ENCODE measurements at regions not wholly inside any gene's neighbourhood (a gene's known extent, or its start where the extent isn't known, plus 50 kb on each side); places are given as distances from the start of the nearest gene placed in this dataset.

- TF ChIP-seq, protein P1, sequence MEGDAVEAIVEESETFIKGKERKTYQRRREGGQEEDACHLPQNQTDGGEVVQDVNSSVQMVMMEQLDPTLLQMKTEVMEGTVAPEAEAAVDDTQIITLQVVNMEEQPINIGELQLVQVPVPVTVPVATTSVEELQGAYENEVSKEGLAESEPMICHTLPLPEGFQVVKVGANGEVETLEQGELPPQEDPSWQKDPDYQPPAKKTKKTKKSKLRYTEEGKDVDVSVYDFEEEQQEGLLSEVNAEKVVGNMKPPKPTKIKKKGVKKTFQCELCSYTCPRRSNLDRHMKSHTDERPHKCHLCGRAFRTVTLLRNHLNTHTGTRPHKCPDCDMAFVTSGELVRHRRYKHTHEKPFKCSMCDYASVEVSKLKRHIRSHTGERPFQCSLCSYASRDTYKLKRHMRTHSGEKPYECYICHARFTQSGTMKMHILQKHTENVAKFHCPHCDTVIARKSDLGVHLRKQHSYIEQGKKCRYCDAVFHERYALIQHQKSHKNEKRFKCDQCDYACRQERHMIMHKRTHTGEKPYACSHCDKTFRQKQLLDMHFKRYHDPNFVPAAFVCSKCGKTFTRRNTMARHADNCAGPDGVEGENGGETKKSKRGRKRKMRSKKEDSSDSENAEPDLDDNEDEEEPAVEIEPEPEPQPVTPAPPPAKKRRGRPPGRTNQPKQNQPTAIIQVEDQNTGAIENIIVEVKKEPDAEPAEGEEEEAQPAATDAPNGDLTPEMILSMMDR (IDR thresholded peaks at IDR 0.05; ENCODE audit: insufficient read depth, low read length, severe bottlenecking): no peak
- Histone ChIP-seq H3K36me3 (ENCODE audit: control insufficient read depth, insufficient read depth, low read length) (no peaks in the 10 kb centered on the region), H3K4me3 (ENCODE audit: low read depth, low read length) (no peak overlapping the region), H3K27me3 (ENCODE audit: control insufficient read depth, insufficient read depth, low read length) (no peaks in the 10 kb centered on the region)
- FAIRE-seq (no peak), DNase-seq (ENCODE audit: low read depth) (no peak)
Measured at GRCh38 chr1:169042377-169042776, 64.1 kb upstream of the ATP1B1 start.

DNA sequence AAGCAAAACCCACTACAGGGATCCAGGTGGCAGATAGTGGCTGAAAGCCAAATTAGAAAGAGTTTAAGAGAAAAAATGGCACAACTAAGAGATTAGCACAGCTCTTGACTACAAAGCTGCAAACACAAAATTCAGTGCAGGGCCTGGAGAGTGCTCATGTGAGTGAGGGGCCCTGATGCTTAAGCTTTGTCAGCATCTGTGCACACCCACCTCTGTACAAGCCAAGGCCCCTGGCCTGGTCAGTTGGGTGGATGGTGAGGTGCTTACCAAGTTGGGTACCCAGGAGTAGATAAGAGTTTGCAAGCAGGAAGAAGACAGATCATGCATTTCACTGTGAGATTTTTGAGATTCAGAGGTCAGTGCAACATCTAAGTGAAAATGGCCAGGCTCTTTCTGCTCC, 62.7 kb upstream of the ATP1B1 start:
- TF ChIP-seq, protein P1 (IDR thresholded peaks at IDR 0.05; ENCODE audit: insufficient read depth, low read length, severe bottlenecking): no peak
- FAIRE-seq (no peak), DNase-seq (ENCODE audit: low read depth) (no peak)
- Histone ChIP-seq H3K36me3 (ENCODE audit: control insufficient read depth, insufficient read depth, low read length) (no peaks in the 10 kb centered on the region), H3K4me3 (ENCODE audit: low read depth, low read length) (no peak overlapping the region), H3K27me3 (ENCODE audit: control insufficient read depth, insufficient read depth, low read length) (no peaks in the 10 kb centered on the region)

GRCh38 chr1:169044296-169044695, 62.2 kb upstream of the ATP1B1 start:
- Histone ChIP-seq H3K4me3 (ENCODE audit: low read depth, low read length) (no peak overlapping the region), H3K27me3 (ENCODE audit: control insufficient read depth, insufficient read depth, low read length) (no peaks in the 10 kb centered on the region), H3K36me3 (ENCODE audit: control insufficient read depth, insufficient read depth, low read length) (no peaks in the 10 kb centered on the region)
- TF ChIP-seq, protein P1 (IDR thresholded peaks at IDR 0.05; ENCODE audit: insufficient read depth, low read length, severe bottlenecking): no peak
- DNase-seq (ENCODE audit: low read depth) (peak; percentile 26), FAIRE-seq (peak; percentile 83)

DNA sequence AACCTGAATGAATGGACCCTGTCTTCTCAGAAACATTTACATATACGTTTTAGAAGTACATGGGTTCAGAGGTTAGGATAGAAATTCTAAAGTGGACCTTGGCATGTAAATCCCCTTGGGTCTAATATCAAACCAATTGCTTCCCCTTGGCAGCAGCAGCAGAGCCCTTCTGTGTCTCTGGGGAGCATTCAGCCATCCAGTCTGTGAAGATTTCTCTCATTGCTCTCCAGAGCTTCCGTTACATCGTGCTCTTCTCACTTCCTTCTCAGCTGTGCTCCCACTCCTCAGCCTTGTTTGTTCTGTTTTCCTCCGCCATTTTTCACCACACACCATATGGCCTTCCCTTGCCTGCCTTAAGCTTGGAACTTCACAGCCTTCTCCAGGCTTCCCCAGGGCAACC, 61.5 kb upstream of the ATP1B1 start:
- FAIRE-seq (no peak), DNase-seq (ENCODE audit: low read depth) (no peak)
- Histone ChIP-seq H3K4me3 (ENCODE audit: low read depth, low read length) (no peak overlapping the region), H3K36me3 (ENCODE audit: control insufficient read depth, insufficient read depth, low read length) (no peaks in the 10 kb centered on the region), H3K27me3 (ENCODE audit: control insufficient read depth, insufficient read depth, low read length) (no peaks in the 10 kb centered on the region)
- TF ChIP-seq, protein P1 (IDR thresholded peaks at IDR 0.05; ENCODE audit: insufficient read depth, low read length, severe bottlenecking): no peak

DNA sequence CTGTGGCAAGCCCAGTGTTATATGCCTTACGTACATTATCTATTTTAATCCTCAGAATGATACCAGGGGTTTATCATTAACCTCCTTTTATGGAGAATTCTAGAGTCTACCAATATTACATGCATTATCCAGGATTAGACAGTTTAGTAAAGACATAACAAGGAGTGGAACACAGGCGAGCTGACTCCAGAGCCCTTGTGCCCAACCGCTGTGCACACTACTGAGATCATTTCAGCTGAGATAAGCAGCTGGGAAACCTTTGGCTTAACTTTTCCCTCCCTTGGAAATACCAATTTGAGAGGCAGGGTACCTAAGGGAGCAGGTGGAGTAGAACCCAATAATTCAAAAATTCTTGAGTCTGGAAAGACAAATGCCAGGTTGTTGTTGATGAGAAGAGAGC, 59.8 kb upstream of the ATP1B1 start:
- FAIRE-seq (no peak), DNase-seq (ENCODE audit: low read depth) (no peak)
- Histone ChIP-seq H3K27me3 (ENCODE audit: control insufficient read depth, insufficient read depth, low read length) (no peaks in the 10 kb centered on the region), H3K36me3 (ENCODE audit: control insufficient read depth, insufficient read depth, low read length) (no peaks in the 10 kb centered on the region), H3K4me3 (ENCODE audit: low read depth, low read length) (no peak overlapping the region)
- TF ChIP-seq, protein P1 (IDR thresholded peaks at IDR 0.05; ENCODE audit: insufficient read depth, low read length, severe bottlenecking): no peak

GRCh38 chr1:169047074-169047473, 59.4 kb upstream of the ATP1B1 start:
- Histone ChIP-seq H3K4me3 (ENCODE audit: low read depth, low read length) (no peak overlapping the region), H3K36me3 (ENCODE audit: control insufficient read depth, insufficient read depth, low read length) (no peaks in the 10 kb centered on the region), H3K27me3 (ENCODE audit: control insufficient read depth, insufficient read depth, low read length) (no peaks in the 10 kb centered on the region)
- DNase-seq (ENCODE audit: low read depth): peak; percentile 53
- no peak for FAIRE-seq
- TF ChIP-seq, protein P1 (IDR thresholded peaks at IDR 0.05; ENCODE audit: insufficient read depth, low read length, severe bottlenecking): no peak
